Esophagus muscularis mucosa (tissue), 4 donors: ENCODE measurements at regions not wholly inside any gene's neighbourhood (a gene's known extent, or its start where the extent isn't known, plus 50 kb on each side); places are given as distances from the start of the nearest gene placed in this dataset.

Source experiments
- DNase-seq: peaks from one replicate; pipeline ENCODE4 v3.0.0-alpha.2; 2017; ENCODE audit errors: extremely low spot score
- H3K27ac ChIP-seq, 4 donors: fragments of 200-600 bp; sonication (generic); replicated peaks in 1 of 4; 1 replicate in 3 of 4; 2 replicates in 1 of 4; pipeline ENCODE4 v1.5.1; 2016 to 2019; ENCODE audit warnings: mild to moderate bottlenecking in 1 of 4
- H3K27me3 ChIP-seq, 4 donors: fragments of 200-600 bp; sonication (generic); one replicate each; pipeline versions ENCODE4 v1.5.1 to v1.6.0; 2016 to 2019
- H3K36me3 ChIP-seq, 4 donors: fragments of 200-600 bp; sonication (generic); one replicate each; pipeline ENCODE4 v1.5.1; 2016 to 2019
- H3K4me1 ChIP-seq, 4 donors: fragments of 200-600 bp; sonication (generic); one replicate each; pipeline ENCODE4 v1.5.1; 2016 to 2019
- H3K4me3 ChIP-seq, 4 donors: fragments of 200-600 bp; sonication (generic); 1 replicate in 2 of 4; 2 replicates in 2 of 4; pipeline ENCODE4 v1.5.1; 2016 to 2019; ENCODE audit warnings: mild to moderate bottlenecking in 4 of 4, moderate library complexity in 1 of 4
- H3K9me3 ChIP-seq, 4 donors: fragments of 200-600 bp; sonication (generic); 1 replicate in 3 of 4; 2 replicates in 1 of 4; pipeline ENCODE4 v1.5.1; 2016 to 2019
- CTCF ChIP-seq, 3 experiments: fragments of 200-600 bp in 2 of 3; fragments of 450-650 bp in 1 of 3; sonication (generic) in 2 of 3; IDR thresholded peaks; one replicate each; pipeline ENCODE4 v1.5.1; 2017 to 2019; ENCODE audit warnings: antibody characterized with exemption in 3 of 3, mild to moderate bottlenecking in 2 of 3, moderate library complexity in 1 of 3
- EP300 ChIP-seq: sonication (generic); formaldehyde crosslinking; IDR thresholded peaks from one replicate; pipeline ENCODE4 v1.6.1; 2017; ENCODE audit warnings: antibody characterized with exemption
- POLR2A ChIP-seq: fragments of 450-650 bp; IDR thresholded peaks from one replicate; pipeline ENCODE4 v1.6.1; 2017; ENCODE audit warnings: antibody characterized with exemption, moderate library complexity, mild to moderate bottlenecking, low read depth
- POLR2AphosphoS5 ChIP-seq, 2 donors: sonication (generic); formaldehyde crosslinking; IDR thresholded peaks; one replicate each; pipeline ENCODE4 v1.6.1; 2017; ENCODE audit warnings: antibody characterized with exemption in 2 of 2
- WGBS: methylation state at CpG from one replicate; pipeline ENCODE4 v1.1.5; 2018; 5-methylcytosine and 5-hydroxymethylcytosine counted together
- intact Hi-C: fragments of 100-400 bp; cut with DNase I; formaldehyde crosslinking; loops from one replicate; pipeline ENCODE4 v1.15.1; 2023

GRCh38 chr2:122391726-122392125 is 636.3 kb downstream of the TSN start:
- no peaks in the 10 kb centered on the region for H3K36me3 ChIP-seq
- WGBS = 87% methylated on average over 3 of the region's 3 CpGs
- no peak for TF ChIP-seq POLR2A
- no peak for TF ChIP-seq POLR2AphosphoS5 (IDR thresholded peaks at IDR 0.05)
- no peak for TF ChIP-seq EP300
- no peak for TF ChIP-seq CTCF (IDR thresholded peaks at IDR 0.05)
- no peaks in the 10 kb centered on the region for H3K27me3 ChIP-seq
- intact Hi-C loops = no loop called here
- H3K9me3 ChIP-seq = peaks cover 0 to 19% (median 6%) of the 10 kb centered on the region in 4 donors
- H3K4me1 ChIP-seq = no peaks in the 10 kb centered on the region
- H3K27ac ChIP-seq = no peak overlapping the region
- DNase-seq = no peak
- no peak overlapping the region for H3K4me3 ChIP-seq

DNA sequence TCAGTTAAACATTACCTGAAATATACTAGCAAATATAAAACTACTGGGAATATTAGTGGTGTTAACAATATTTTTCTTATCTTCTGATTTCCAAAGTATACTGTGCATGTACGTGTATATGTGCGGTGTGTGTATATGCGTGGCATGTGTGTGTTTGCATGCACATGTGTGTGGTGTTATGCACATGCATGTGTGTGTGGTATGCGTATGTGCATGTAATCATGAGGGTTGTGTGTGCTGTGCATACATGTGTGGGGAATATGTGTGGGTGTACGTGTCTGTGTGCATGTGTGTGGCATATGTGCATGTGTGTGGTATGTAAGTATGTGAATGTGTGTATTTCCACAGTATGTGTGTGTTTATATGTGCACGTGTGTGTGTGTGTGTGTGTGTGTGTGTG is 640.2 kb downstream of the TSN start:
- H3K36me3 ChIP-seq = no peaks in the 10 kb centered on the region
- TF ChIP-seq POLR2A = no peak
- TF ChIP-seq POLR2AphosphoS5 (IDR thresholded peaks at IDR 0.05) = no peak
- no peaks in the 10 kb centered on the region for H3K9me3 ChIP-seq
- H3K4me1 ChIP-seq = no peaks in the 10 kb centered on the region
- H3K4me3 ChIP-seq = no peak overlapping the region
- H3K27me3 ChIP-seq = no peaks in the 10 kb centered on the region
- intact Hi-C loops = no loop called here
- DNase-seq = no peak
- H3K27ac ChIP-seq = no peak overlapping the region
- 84% methylated on average over 6 of the region's 6 CpGs for WGBS

GRCh38 chr2:122411231-122411630 is 655.8 kb downstream of the TSN start:
- Histone ChIP-seq H3K27me3 (no peaks in the 10 kb centered on the region), H3K36me3 (no peaks in the 10 kb centered on the region), H3K4me1 (no peaks in the 10 kb centered on the region), H3K27ac (no peak overlapping the region), H3K4me3 (no peak overlapping the region), H3K9me3 (no peaks in the 10 kb centered on the region)
- 84% methylated on average over 5 of the region's 5 CpGs for WGBS
- intact Hi-C loops = no loop called here
- no peak for DNase-seq
- TF ChIP-seq CTCF (IDR thresholded peaks at IDR 0.05) = no peak
- no peak for TF ChIP-seq POLR2A
- TF ChIP-seq POLR2AphosphoS5 (IDR thresholded peaks at IDR 0.05) = no peak

DNA sequence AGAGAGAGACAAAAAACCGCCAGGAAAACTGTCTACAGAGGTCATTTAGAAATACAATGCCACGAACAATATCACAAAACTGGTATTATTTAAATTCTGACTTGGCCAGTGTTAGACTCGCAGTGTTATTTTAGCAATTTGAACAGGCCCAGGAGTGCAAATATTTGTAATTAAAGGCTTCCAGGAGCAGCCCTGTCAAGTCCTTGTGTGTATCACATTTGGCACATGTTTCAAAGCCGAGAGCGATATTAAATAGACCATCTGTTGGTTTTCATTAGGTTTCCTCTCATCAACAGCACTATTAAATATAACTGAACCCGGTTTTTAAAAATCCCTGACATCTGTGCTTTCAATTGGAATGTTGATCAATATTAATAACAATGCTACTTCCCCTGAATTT is 656.9 kb downstream of the TSN start:
- Histone ChIP-seq H3K36me3 (no peaks in the 10 kb centered on the region), H3K27ac (no peak overlapping the region), H3K4me3 (no peak overlapping the region), H3K9me3 (no peaks in the 10 kb centered on the region), H3K27me3 (no peaks in the 10 kb centered on the region), H3K4me1 (no peaks in the 10 kb centered on the region)
- TF ChIP-seq CTCF (IDR thresholded peaks at IDR 0.05) = no peak
- no peak for TF ChIP-seq POLR2AphosphoS5 (IDR thresholded peaks at IDR 0.05)
- TF ChIP-seq EP300 = no peak
- no peak for TF ChIP-seq POLR2A
- no peak for DNase-seq
- intact Hi-C loops = no loop called here
- 68% methylated on average over 6 of the region's 6 CpGs for WGBS

- no peaks in the 10 kb centered on the region for H3K4me1 ChIP-seq
- no peak for DNase-seq
- no peaks in the 10 kb centered on the region for H3K9me3 ChIP-seq
- H3K27ac ChIP-seq = no peak overlapping the region
- no peaks in the 10 kb centered on the region for H3K36me3 ChIP-seq
- TF ChIP-seq CTCF (IDR thresholded peaks at IDR 0.05) (no peak), POLR2A (no peak), POLR2AphosphoS5 (IDR thresholded peaks at IDR 0.05) (no peak), EP300 (no peak)
- no peak overlapping the region for H3K4me3 ChIP-seq
- 47% methylated on average over 4 of the region's 4 CpGs for WGBS
- H3K27me3 ChIP-seq = no peaks in the 10 kb centered on the region
- intact Hi-C loops = no loop called here
Observed at GRCh38 chr2:122414902-122415301, 659.5 kb downstream of the TSN start.
